ENCODE measurements at regions not wholly inside any gene's neighbourhood (a gene's known extent, or its start where the extent isn't known, plus 50 kb on each side); places are given as distances from the start of the nearest gene placed in this dataset.

DNA sequence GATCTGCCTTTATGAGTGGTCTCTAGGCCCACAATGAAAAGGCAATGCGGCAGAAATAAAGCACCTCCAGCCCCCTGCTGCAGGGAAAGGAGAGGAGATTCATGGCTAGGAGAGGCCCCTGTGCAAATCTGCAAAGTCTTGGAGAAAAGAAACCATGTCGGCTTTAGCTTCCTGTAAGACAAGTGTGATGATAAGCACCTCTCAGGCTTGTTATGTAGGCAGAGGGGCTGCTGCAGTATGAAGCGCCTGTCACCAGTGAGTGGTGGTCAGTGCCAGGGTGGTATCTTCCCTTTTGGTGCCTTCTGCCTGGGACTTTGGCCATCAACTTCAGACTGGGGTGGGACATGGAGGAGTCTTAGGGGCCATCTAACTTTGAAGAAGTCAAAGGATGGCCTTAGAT is 59.2 kb upstream of the ARHGEF3 start:
- peaks cover 6% of the 10 kb centered on the region; the same call in 1 of the 2 replicates for H3K4me1 ChIP-seq (replicated peaks)
- no peak for DNase-seq (ENCODE audit: low read depth in 1 of 2, low spot score in 2 of 2)
- H3K36me3 ChIP-seq: no peaks in the 10 kb centered on the region
- no peaks in the 10 kb centered on the region for H3K9me3 ChIP-seq (replicated peaks)
- H3K4me3 ChIP-seq: no peak overlapping the region
- H3K27ac ChIP-seq: no peak overlapping the region
- no peaks in the 10 kb centered on the region for H3K27me3 ChIP-seq (replicated peaks)

GRCh38 chr3:56860351-56860750 is 58.6 kb upstream of the ARHGEF3 start:
- Histone ChIP-seq H3K36me3 (no peaks in the 10 kb centered on the region), H3K4me1 (replicated peaks) (peaks cover 6% of the 10 kb centered on the region; the same call in 1 of the 2 replicates), H3K27ac (no peak overlapping the region), H3K4me3 (no peak overlapping the region), H3K27me3 (replicated peaks) (no peaks in the 10 kb centered on the region), H3K9me3 (replicated peaks) (no peaks in the 10 kb centered on the region)
- DNase-seq (ENCODE audit: low read depth in 1 of 2, low spot score in 2 of 2): no peak

DNA sequence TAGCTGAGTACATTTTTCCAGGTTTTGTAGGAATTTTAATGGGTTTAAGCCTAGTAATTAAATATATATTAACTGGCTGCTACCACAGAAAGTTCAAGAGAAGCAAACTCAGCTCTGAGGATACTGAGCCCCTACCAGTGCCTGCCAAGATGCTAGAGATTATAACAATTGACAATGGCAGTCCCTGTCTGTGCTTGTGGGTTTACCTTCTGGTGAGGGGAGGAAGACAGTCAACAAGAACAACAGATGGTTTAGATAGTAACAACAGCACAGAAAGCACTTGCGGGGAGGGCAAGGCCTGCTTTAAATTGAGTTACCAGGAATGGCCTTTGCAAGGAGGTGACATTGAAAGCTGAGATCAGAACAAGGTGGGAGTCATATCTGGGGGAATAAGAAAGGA is 56.6 kb upstream of the ARHGEF3 start:
- no peak overlapping the region for H3K4me3 ChIP-seq

GRCh38 chr3:56857178-56857577 is 55.4 kb upstream of the ARHGEF3 start:
- Histone ChIP-seq H3K9me3 (replicated peaks) (no peaks in the 10 kb centered on the region), H3K4me3 (no peak overlapping the region), H3K27ac (no peak overlapping the region), H3K36me3 (no peaks in the 10 kb centered on the region), H3K4me1 (replicated peaks) (peaks cover 8% of the 10 kb centered on the region), H3K27me3 (replicated peaks) (no peaks in the 10 kb centered on the region)
- no peak for DNase-seq (ENCODE audit: low read depth in 1 of 2, low spot score in 2 of 2)

More for the DNA sequence above, 56.6 kb upstream of the ARHGEF3 start:
- Histone ChIP-seq H3K9me3 (replicated peaks) (no peaks in the 10 kb centered on the region), H3K27me3 (replicated peaks) (no peaks in the 10 kb centered on the region), H3K4me1 (replicated peaks) (peaks cover 6% of the 10 kb centered on the region; the same call in 1 of the 2 replicates), H3K27ac (no peak overlapping the region), H3K36me3 (no peaks in the 10 kb centered on the region)
- DNase-seq (ENCODE audit: low read depth in 1 of 2, low spot score in 2 of 2): no peak

GRCh38 chr3:56856752-56857151 is 55.0 kb upstream of the ARHGEF3 start:
- no peaks in the 10 kb centered on the region for H3K9me3 ChIP-seq (replicated peaks)
- H3K36me3 ChIP-seq: no peaks in the 10 kb centered on the region
- peaks cover 10% of the 10 kb centered on the region for H3K4me1 ChIP-seq (replicated peaks)
- H3K27me3 ChIP-seq (replicated peaks): no peaks in the 10 kb centered on the region
- no peak for DNase-seq (ENCODE audit: low read depth in 1 of 2, low spot score in 2 of 2)
- no peak overlapping the region for H3K4me3 ChIP-seq
- no peak overlapping the region for H3K27ac ChIP-seq

DNA sequence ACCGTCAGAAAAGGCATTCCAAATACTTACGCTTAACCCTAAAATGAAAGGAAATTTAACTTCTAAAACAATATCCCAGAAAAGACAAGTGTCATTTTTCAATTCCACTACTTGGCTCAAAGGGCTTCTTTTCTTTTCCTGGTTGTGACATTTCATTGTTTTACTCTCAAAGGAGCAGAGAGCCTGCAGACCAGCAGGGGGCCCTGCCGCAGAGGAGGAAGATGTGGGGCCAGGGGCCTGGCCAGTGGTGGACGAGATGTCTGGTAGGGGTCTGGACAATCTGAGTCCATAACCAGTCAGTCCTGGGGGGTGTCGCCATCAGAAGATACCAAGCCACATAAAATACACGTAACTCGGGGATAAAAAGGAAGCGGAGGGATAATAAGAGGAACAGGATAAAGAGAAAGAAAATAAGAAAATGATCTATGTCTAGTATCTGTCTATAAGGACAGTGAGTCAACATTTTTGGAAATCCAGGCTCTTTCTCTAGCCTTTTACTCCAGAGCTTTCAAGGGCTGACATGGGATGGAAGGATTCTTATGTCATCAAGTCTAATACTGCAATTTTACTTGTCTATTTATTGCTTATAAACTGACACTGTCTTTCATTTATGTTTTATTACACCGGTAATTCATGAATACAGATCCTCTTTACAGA is 54.2 kb upstream of the ARHGEF3 start:
- Histone ChIP-seq H3K27me3 (replicated peaks) (no peaks in the 10 kb centered on the region), H3K4me1 (replicated peaks) (peaks cover 10% of the 10 kb centered on the region), H3K9me3 (replicated peaks) (no peaks in the 10 kb centered on the region), H3K4me3 (no peak overlapping the region), H3K27ac (no peak overlapping the region), H3K36me3 (no peaks in the 10 kb centered on the region)
- DNase-seq (ENCODE audit: low read depth in 1 of 2, low spot score in 2 of 2): no peak

DNA sequence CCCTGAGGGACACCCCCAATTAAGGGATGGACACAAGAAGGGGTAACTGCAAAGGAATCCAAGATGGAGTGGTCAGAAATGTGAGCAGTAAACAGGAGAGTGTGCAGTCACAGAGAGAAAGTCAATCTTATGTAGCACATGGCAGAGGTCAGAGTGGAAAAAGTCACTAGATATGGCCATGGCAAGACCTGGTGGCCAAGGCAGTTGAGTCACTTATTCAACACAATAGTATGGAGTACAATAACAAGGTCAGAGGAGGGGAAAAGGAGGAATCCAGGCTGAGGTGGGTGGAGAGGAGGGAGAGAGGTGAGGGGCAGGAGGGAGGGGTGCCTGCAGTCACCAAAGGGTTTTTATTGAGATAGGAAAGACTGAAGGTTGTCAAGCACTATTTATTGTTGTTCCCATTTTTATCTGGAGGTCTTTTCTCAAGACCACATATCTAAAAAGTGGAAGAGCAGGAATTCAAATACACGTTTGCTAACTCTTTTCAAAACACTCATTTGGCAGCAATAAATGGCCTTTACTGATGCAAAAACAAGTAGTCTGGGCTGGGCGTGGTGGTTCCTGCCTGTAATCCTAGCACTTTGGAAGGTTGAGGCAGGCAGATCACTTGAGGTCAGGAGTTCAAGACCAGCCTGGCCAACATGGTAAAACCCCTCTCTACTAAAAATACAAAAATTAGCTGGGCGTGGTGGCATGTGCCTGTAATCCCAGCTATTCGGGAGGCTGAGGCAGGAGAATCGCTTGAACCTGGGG is 53.3 kb upstream of the ARHGEF3 start:
- DNase-seq (ENCODE audit: low read depth in 1 of 2, low spot score in 2 of 2): no peak
- Histone ChIP-seq H3K4me1 (replicated peaks) (peaks cover 10% of the 10 kb centered on the region), H3K9me3 (replicated peaks) (no peaks in the 10 kb centered on the region), H3K4me3 (no peak overlapping the region), H3K27ac (no peak overlapping the region), H3K36me3 (no peaks in the 10 kb centered on the region), H3K27me3 (replicated peaks) (no peaks in the 10 kb centered on the region)

DNA sequence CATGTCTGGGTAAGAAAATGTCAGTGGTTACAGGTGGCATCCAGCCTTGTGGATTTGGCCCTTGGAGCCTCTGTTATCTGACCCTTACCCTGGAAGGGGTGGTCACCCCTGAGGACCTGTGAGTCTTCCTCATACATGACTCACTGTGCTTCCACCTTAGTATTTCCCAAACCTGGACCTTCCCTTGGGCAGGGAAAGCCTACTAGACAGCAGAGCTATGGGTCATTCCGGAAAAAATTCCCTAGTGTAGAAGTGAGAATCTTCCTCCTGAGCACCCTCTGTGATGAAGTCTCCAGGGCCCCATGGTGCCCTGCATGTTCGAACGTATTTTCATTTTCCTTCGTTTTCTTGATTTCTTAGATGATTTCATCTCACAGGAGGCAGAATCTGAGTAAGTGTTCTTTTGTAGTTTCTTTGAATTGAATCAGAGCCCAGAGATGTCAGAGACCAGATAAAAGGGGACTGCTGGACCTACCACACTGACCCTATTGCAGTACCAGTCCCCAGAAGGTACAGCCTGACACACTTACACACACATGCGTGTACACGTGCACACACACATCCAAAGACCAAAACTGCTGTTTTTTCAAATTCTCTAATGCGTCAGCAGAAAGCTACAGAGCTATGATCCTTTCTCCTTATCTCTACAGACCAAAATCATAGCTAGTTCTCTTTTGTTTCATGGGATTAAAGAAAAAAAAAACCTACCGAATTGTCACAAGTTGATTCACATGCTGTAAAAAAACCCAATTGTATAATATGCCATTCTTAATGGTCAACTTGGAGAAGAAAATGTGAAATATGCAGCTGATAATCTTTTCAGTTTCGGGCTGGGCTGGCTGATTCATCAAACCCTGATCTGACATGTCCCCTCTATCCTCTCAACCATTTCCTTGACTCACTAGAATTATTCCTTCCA is 50.5 kb upstream of the ARHGEF3 start:
- Histone ChIP-seq H3K4me1 (replicated peaks) (peaks cover 10% of the 10 kb centered on the region), H3K4me3 (no peak overlapping the region), H3K27ac (no peak overlapping the region), H3K27me3 (replicated peaks) (no peaks in the 10 kb centered on the region), H3K36me3 (no peaks in the 10 kb centered on the region), H3K9me3 (replicated peaks) (no peaks in the 10 kb centered on the region)
- no peak for DNase-seq (ENCODE audit: low read depth in 1 of 2, low spot score in 2 of 2)
